ENCODE measurements at regions not wholly inside any gene's neighbourhood (a gene's known extent, or its start where the extent isn't known, plus 50 kb on each side); places are given as distances from the start of the nearest gene placed in this dataset.

DNA sequence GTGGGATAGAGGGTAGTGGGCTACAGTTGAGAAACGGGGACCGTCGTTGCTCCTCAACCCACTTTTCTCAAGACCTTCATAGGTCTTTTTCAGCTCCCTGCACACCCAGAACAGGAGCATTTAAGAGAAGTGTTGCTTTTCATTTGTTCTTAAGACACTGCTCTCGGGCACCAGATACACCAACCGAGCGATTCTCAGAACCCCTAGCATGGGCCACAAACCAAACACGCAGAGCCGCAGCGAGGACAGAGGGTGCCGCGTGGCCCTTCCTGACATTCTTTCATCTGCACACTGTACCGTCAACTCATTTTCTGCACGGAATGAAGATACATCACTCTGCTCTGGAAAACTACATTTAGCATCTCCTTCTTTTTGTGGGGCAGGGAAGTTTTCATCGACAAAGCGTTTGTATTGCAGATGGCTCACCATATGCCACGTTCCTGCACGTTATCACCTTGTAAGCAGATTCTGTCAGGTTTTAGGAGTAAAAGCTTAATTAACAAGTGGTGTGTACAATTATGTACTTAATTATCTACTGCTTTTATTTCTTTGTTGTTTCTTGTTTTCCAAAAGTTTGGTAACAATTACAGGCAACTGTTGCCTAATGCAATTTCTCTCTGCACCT lies 70.4 kb upstream of the MLN start:
- TF ChIP-seq, protein P1, sequence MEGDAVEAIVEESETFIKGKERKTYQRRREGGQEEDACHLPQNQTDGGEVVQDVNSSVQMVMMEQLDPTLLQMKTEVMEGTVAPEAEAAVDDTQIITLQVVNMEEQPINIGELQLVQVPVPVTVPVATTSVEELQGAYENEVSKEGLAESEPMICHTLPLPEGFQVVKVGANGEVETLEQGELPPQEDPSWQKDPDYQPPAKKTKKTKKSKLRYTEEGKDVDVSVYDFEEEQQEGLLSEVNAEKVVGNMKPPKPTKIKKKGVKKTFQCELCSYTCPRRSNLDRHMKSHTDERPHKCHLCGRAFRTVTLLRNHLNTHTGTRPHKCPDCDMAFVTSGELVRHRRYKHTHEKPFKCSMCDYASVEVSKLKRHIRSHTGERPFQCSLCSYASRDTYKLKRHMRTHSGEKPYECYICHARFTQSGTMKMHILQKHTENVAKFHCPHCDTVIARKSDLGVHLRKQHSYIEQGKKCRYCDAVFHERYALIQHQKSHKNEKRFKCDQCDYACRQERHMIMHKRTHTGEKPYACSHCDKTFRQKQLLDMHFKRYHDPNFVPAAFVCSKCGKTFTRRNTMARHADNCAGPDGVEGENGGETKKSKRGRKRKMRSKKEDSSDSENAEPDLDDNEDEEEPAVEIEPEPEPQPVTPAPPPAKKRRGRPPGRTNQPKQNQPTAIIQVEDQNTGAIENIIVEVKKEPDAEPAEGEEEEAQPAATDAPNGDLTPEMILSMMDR (IDR thresholded peaks at IDR 0.05; ENCODE audit: insufficient read depth, low read depth, low read length, missing control alignments) = no peak
- DNase-seq (ENCODE audit: low read depth) = no peak
- no peak overlapping the region for H3K4me3 ChIP-seq (ENCODE audit: low read depth, low read length)

DNA sequence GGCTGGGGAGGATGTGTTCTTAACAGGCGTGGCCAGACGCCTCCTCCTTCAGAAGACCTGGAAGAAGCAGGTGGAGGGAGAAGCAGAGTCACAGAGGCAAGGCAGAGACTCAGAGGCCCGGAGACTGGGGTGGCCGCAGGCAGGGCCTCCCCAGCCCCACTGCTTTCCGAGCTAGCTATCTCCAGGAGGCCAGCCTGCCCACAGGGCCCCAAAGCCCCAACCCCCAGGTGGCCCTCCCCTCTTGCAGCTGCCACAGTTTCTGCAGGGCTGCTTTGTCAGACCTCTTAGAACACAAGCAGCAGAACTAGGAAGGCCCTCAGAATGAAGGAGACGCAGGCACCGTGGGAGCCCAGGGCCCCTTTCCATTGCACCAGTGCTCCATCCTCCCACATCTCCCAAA lies 69.0 kb upstream of the MLN start:
- H3K4me3 ChIP-seq (ENCODE audit: low read depth, low read length) = no peak overlapping the region
- no peak for DNase-seq (ENCODE audit: low read depth)
- TF ChIP-seq, protein P1 (IDR thresholded peaks at IDR 0.05; ENCODE audit: insufficient read depth, low read depth, low read length, missing control alignments) = no peak

DNA sequence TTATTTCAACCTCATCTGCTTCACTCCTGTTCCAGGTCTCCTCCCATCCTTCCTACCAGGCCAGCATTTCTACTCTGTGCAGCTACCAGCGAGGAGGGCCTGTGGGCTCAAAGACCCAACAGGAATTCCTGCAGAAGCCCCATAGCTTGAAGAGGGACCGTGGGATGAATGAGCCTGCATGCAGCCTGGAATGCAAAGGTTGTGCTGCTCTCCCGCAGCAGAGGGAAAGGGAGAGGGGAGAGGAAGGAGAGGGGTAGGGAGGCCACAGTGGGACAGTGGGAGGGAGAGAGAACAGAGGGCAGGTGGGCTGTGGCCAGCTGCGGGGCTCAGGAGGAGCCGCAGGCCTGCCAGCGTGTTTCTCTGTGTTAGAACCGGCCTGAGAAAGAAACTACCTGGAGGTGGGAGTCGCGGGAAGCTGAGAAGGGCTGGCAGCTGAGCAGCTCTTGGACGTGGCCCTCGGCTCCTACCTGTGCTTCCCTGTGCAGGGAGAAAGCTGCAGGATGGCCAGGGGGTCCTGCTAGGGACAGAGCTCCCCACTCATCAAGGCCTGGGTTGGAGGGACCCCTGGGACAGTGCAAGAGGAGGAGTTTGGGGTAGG lies 66.1 kb upstream of the MLN start:
- DNase-seq (ENCODE audit: low read depth) = no peak
- TF ChIP-seq, protein P1 (IDR thresholded peaks at IDR 0.05; ENCODE audit: insufficient read depth, low read depth, low read length, missing control alignments) = no peak
- no peak overlapping the region for H3K4me3 ChIP-seq (ENCODE audit: low read depth, low read length)

DNA sequence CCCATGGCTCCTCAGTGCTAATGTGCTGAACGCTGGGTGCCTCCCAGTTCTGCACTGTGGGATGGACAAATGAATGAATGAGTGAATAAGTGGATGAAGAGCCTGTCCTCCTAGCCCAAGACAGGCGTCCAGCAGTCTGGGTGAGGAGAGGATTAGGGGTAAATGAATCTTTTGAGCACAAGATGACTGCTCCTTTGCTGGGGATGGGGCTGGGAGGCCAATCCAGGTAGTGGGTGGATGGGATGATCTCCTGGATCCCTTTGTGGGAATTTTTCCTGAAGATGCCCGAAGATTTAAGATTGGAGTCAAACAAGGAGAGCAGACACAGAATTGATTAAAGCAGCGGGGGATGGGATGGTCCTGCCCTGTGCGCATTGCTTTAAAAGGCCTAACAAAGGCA lies 65.3 kb upstream of the MLN start:
- TF ChIP-seq, protein P1 (IDR thresholded peaks at IDR 0.05; ENCODE audit: insufficient read depth, low read depth, low read length, missing control alignments) = no peak
- no peak overlapping the region for H3K4me3 ChIP-seq (ENCODE audit: low read depth, low read length)
- no peak for DNase-seq (ENCODE audit: low read depth)

DNA sequence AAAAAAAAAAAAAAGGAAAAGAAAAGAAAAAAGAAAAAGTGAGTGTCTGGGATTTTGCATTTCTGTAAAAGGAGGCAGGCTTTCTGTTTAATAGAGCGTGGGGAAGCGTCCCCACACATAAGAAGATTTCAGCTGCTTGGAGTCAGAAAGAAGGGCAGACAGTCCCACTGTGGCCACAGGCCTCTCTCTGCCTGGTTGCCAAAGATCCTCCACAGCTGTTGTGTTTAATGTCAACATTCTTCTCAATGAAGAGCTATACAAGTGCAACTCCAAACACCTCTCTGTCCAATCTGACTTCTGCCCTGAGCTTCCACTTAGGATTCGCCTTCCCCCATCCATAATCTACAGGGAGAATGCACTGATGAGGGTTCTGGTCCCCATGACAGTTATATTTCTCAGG lies 64.3 kb upstream of the MLN start:
- TF ChIP-seq, protein P1 (IDR thresholded peaks at IDR 0.05; ENCODE audit: insufficient read depth, low read depth, low read length, missing control alignments) = no peak
- no peak for DNase-seq (ENCODE audit: low read depth)
- no peak overlapping the region for H3K4me3 ChIP-seq (ENCODE audit: low read depth, low read length)

DNA sequence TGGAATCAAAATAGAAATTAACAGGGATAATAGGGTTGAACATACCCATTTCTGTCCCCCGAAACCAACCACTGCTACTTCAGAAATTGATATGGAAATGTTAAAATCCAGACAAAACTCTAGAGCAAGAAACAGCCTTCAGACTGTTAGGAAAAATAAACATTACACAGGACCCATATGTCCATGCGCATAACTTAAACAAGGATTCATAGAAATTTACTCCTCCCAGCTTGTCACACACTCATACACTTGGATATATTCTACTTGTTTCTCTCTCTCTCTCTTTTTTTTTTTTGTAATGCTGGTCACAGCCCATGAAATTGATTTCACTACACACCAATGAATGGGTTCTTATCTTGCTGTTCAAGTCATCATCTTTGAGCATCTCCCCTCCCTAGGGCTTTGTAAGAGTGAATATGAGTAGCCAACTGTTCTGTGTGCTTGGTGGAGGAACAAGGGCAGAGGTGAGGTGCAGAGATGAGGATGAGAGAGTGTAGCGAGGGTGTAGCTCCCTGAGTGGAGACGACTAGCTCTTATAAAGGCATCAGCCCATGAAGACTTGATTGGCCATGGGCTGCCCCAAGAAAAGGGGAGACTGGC lies 61.8 kb upstream of the MLN start:
- TF ChIP-seq, protein P1 (IDR thresholded peaks at IDR 0.05; ENCODE audit: insufficient read depth, low read depth, low read length, missing control alignments) = no peak
- no peak overlapping the region for H3K4me3 ChIP-seq (ENCODE audit: low read depth, low read length)
- no peak for DNase-seq (ENCODE audit: low read depth)

Data from GM12865 (cell line).